Type B pancreatic cell (in vitro differentiated cells): ENCODE measurements at regions not wholly inside any gene's neighbourhood (a gene's known extent, or its start where the extent isn't known, plus 50 kb on each side); places are given as distances from the start of the nearest gene placed in this dataset.
A peak's percentile ranks its signal among the peaks of the same experiment; 100 is the strongest.
"Not testable (repeated sequence)": the region's sequence is repeated elsewhere in the genome, so short reads cannot be mapped to it uniquely, and the experiment has no call there.

ENCODE experiments used
- DNase-seq: peaks from one replicate; pipeline ENCODE4 v3.0.0; 2021; ENCODE audit warnings: mixed read lengths; ENCODE audit not compliant: unreplicated experiment; ENCODE audit errors: extremely low spot score
- H3K27ac Mint-ChIP-seq: 2 replicates; pipeline ENCODE4 v1.8.0; 2021; ENCODE audit warnings: mild to moderate bottlenecking, mixed read lengths
- H3K27me3 Mint-ChIP-seq: 2 replicates; pipeline ENCODE4 v1.8.0; 2021; ENCODE audit warnings: mixed read lengths
- H3K36me3 Mint-ChIP-seq: 2 replicates; pipeline ENCODE4 v1.8.0; 2021; ENCODE audit warnings: mixed read lengths
- H3K4me1 Mint-ChIP-seq: one replicate; pipeline ENCODE4 v1.8.0; 2021; ENCODE audit warnings: mixed read lengths; ENCODE audit not compliant: unreplicated experiment
- H3K4me3 Mint-ChIP-seq: 2 replicates; pipeline ENCODE4 v1.8.0; 2021; ENCODE audit warnings: mild to moderate bottlenecking, mixed read lengths
- H3K9me3 Mint-ChIP-seq: 2 replicates; pipeline ENCODE4 v1.8.0; 2021; ENCODE audit warnings: mixed read lengths
- TF ChIP-seq, protein P1 (sequence below): fragments of 200-600 bp; sonication (generic); conservative IDR thresholded peaks from 2 replicates; pipeline ENCODE4 v1.5.0; 2021; ENCODE audit warnings: antibody characterized with exemption, mild to moderate bottlenecking

DNA sequence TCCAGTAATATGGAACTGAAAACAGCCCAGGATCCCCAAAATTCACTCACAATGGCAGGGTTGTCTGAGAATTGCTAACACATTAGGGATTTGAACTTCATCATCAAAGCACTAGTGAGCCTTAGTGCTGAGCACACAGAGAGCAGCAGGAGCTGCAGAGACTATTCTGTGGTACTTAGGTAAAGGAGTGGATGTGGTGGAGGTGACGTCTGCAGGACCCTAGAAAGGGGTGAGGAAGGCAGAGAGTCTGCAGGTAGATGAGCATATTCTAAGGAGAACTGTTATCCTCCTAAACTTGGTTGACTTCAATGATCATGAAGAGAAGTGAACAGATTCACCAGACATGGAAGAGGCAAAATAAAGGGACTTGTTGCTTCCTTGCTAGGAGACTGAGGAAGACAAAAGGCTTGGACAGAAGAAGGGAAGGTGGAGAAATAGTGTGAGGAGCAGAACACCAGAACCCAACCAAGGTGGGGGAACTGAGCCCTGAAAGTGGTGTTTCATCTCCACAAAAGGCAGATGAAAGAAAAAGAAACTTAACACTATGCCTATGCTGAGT lies 1164.0 kb downstream of the TMEM121 start:
- H3K27ac Mint-ChIP-seq, result no peak overlapping the region
- no peaks in the 10 kb centered on the region for H3K27me3 Mint-ChIP-seq
- DNase-seq, result no peak
- no peaks in the 10 kb centered on the region for H3K4me1 Mint-ChIP-seq
- H3K36me3 Mint-ChIP-seq, result no peaks in the 10 kb centered on the region
- no peak overlapping the region for H3K4me3 Mint-ChIP-seq
- TF ChIP-seq, protein P1, sequence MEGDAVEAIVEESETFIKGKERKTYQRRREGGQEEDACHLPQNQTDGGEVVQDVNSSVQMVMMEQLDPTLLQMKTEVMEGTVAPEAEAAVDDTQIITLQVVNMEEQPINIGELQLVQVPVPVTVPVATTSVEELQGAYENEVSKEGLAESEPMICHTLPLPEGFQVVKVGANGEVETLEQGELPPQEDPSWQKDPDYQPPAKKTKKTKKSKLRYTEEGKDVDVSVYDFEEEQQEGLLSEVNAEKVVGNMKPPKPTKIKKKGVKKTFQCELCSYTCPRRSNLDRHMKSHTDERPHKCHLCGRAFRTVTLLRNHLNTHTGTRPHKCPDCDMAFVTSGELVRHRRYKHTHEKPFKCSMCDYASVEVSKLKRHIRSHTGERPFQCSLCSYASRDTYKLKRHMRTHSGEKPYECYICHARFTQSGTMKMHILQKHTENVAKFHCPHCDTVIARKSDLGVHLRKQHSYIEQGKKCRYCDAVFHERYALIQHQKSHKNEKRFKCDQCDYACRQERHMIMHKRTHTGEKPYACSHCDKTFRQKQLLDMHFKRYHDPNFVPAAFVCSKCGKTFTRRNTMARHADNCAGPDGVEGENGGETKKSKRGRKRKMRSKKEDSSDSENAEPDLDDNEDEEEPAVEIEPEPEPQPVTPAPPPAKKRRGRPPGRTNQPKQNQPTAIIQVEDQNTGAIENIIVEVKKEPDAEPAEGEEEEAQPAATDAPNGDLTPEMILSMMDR, result no peak
- H3K9me3 Mint-ChIP-seq, result peaks cover 8% of the 10 kb centered on the region

DNA sequence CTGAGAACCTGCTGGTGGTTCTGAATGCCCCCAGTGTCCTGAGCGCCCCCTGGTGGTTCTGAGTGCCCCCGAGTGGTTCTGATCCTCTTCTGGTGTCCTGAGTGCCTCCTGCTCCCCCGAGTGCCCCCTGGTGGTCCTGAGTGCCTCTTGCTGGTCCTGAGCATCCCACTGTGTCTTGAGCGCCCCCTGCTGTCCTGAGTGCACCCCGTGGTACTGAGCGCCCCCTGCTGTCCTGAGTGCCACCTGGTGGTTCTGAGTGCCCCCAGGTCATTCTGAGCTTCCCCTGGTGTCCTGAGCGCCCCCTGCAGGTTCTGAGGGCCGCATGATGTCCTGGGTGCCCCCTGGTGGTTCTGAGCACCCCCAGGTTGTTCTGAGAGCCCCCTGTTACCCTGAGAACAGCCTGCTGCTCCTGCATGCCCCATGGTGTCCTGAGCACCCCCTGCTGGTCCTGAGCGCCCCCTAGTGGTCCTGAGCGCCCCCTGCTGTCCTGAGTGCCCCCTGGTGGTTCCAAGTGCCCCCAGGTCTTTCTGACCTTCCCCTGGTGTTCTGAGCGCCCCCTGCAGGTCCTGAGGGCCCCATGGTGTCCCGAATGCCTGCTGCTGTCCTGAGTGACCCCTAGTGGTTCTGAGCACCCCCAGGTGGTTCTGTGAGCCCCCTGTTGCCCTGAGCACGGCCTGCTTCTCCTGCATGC lies 1165.4 kb downstream of the TMEM121 start:
- DNase-seq, result peak; percentile 71
- no peak overlapping the region for H3K27ac Mint-ChIP-seq
- TF ChIP-seq, protein P1, result peak; percentile 25
- no peaks in the 10 kb centered on the region for H3K27me3 Mint-ChIP-seq
- H3K4me1 Mint-ChIP-seq, result no peaks in the 10 kb centered on the region
- peaks cover 8% of the 10 kb centered on the region for H3K9me3 Mint-ChIP-seq
- no peak overlapping the region for H3K4me3 Mint-ChIP-seq
- H3K36me3 Mint-ChIP-seq, result no peaks in the 10 kb centered on the region

DNA sequence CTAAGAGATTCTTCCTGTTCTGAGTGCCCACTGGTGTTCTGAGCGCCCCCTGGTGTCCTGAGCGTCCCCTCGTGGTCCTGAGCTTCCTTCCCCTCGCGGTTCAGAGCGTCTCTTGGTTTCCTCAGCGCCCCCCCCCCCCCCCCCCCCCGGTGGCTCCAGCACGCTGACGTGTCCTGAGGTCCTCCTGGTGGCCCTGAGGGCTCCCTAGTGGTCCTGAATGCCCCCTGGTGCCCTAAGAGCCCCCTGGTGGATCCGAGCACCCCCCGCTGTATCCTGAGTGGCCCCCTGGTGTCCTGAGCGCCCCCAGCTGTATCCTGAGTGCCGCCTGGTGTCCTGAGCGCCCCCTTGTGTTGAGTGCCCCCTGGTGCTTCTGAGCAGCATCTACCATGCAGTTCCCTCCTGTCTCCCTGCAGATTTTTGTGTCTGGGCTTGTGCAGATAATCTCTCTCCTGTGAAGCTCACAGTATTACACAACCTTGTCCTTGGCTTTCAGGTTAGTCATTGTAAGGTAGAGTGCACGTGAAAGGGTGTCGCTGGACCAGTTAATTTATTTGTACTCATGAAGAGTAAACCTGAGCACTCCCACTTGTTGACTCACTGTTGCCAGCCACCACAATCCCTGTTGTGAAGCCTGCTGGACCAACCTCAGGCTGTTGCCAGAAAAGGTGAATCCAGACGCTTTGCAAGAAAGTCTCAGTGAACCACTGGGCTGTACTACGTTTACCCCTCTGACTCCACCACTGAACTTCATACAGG lies 1168.4 kb downstream of the TMEM121 start:
- Mint-ChIP-seq H3K4me3 (no peak overlapping the region), H3K27me3 (no peaks in the 10 kb centered on the region), H3K9me3 (peaks cover 8% of the 10 kb centered on the region), H3K36me3 (no peaks in the 10 kb centered on the region), H3K27ac (no peak overlapping the region), H3K4me1 (no peaks in the 10 kb centered on the region)
- DNase-seq, result no peak
- TF ChIP-seq, protein P1, result no peak

DNA sequence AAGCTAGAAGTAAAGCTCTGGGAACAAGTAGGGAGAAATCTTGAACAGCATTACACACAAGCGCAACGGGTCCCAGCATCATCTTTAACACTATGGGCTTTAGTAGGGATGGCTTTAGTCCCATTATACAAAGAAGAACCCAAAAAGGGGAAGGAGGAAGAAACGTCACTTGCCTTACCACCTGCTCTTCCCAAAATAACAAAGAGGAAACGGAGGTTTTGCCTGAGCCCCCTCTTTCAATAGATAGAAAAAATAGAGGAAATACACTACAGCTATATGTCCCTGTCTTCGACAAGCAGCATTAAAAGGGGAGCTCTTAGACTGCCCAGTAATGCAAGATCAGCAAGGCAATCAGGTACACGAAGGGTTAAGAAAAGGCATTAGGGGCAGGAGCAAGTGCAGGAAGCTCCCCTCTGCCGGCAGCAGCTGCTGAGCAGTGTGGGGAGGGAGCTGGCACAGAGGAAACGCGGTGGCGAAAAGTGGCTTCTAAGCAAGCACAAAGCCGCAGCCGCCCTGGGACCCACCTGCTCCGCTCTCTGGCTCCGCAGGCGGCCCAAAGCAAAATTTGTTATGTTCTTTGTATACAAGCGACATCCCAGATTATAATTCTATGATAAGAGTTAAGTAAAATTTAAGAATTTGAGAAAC lies 1172.4 kb downstream of the TMEM121 start:
- H3K4me3 Mint-ChIP-seq, H3K27ac Mint-ChIP-seq, H3K4me1 Mint-ChIP-seq, H3K27me3 Mint-ChIP-seq, H3K36me3 Mint-ChIP-seq, H3K9me3 Mint-ChIP-seq, DNase-seq: not testable (repeated sequence)

DNA sequence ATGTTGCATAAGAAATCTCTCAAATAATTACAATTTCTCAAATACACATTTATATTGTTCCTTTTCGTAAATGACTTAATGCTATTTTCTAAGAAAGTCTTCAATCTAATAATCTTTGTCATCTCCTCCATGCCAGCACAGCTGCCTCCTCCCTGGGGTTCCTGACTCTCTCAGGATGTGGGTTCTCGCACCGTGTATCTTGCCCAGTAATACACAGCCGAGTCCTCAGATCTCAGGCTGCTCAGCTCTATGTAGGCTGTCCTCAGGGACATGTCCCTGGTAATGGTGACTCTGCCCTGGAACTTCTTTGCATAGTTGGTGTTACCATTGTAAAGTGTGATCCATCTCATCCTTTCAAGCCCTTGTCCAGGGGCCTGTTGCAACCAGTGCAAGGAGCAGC lies 1177.3 kb downstream of the TMEM121 start:
- H3K9me3 Mint-ChIP-seq, H3K4me3 Mint-ChIP-seq, H3K36me3 Mint-ChIP-seq, H3K4me1 Mint-ChIP-seq, DNase-seq, H3K27me3 Mint-ChIP-seq, H3K27ac Mint-ChIP-seq: not testable (repeated sequence)

DNA sequence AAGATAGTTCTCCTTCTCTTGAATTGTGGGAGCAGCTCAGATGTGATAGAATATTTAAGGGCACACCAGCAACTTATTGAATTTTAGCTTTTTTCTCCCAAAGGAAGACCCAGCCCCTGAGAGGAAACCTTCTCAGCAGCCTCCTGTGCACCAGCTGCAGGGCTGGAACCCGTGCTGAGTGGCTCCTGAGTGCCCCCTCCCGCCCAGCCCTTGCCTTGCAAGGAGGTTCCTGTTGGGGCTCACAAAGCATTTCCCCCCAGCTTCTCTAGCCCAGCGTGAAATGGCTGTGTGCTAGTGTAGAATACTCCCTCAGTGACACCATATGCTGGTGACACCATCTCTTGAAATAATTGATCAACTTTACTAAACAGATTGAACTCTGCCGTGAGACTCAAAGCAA lies 1180.1 kb downstream of the TMEM121 start:
- H3K27me3 Mint-ChIP-seq, H3K9me3 Mint-ChIP-seq, DNase-seq, H3K36me3 Mint-ChIP-seq, H3K4me1 Mint-ChIP-seq, H3K27ac Mint-ChIP-seq, H3K4me3 Mint-ChIP-seq: not testable (repeated sequence)

DNA sequence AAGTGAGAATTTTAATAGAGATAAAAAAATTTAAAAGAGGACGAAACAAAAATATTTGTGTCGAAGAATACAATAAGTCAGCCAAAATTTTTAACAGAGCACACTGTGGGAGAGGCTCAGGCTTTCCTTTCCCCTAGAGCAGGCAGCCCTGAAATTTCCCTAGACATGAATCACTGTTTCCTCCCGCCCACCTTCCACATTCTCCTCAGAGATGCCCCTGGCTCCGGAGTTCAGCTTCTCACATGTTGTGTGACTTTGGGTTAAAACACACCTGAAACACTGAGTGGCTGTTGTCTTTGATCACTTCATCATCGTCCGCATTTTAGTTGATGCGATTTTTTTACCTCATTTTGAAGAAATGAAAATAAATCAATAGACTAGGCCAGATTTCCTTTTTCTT lies 1183.8 kb downstream of the TMEM121 start:
- H3K27ac Mint-ChIP-seq, H3K9me3 Mint-ChIP-seq, H3K27me3 Mint-ChIP-seq, H3K4me3 Mint-ChIP-seq, H3K4me1 Mint-ChIP-seq, H3K36me3 Mint-ChIP-seq, DNase-seq: not testable (repeated sequence)

DNA sequence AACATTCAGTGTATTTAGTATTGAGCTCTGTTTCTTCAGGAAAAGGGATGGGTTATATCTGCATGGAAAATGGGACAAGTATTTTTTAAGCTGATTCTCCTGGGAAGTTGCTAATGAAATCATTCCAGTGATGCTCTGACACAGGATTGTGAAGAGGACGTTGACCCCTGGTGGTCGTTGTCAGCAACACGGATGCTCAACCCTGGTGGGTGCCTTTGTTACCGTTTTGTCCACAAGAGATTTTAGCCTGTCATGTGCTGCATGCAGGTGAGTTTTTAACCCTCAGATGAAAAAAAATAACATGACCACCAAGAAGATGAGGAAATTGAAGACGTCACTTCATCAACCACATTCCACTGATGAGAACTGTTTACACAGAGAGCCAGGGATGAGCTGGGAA lies 1186.1 kb downstream of the TMEM121 start:
- not testable (repeated sequence) for H3K4me3 Mint-ChIP-seq, H3K4me1 Mint-ChIP-seq, DNase-seq, H3K27ac Mint-ChIP-seq, H3K36me3 Mint-ChIP-seq, H3K27me3 Mint-ChIP-seq, H3K9me3 Mint-ChIP-seq

DNA sequence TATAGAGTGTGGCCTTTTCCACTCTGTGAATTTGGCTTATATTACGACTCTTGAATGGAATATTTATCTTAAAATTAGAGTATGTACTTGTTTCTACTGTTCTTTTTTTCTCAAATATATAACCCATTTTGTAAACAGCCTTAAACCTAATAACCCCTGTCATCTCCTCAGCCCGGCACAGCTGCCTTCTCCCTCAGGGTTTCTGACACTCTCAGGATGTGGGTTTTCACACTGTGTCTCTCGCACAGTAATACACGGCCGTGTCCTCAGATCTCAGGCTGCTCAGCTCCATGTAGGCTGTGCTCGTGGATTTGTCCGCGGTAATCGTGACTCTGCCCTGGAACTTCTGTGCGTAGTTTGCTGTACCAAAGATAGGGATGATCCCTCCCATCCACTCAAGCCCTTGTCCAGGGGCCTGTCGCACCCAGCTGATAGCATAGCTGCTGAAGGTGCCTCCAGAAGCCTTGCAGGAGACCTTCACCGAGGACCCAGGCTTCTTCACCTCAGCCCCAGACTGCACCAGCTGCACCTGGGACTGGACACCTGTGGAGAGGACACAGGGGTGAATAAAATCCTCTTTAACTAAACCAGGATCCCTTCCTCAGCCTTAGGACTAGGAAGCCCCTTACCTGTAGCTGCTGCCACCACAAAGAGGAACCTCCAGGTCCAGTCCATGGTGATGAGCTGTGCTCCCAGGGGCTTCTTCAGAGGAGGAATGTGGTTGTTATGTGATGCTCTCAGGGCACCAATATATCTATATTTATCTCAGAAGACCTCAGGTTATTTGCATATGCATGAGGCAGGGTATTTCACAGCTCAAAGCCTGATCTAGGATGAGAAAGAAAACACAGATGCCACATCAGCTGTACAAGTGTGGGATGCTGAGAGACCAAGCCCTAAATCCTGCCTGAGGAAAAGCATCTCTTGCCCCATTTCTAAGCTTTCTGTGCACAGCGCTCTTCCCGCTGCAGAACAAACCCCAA lies 1188.4 kb downstream of the TMEM121 start:
- not testable (repeated sequence) for H3K27me3 Mint-ChIP-seq, H3K9me3 Mint-ChIP-seq, H3K36me3 Mint-ChIP-seq, H3K27ac Mint-ChIP-seq, DNase-seq, H3K4me1 Mint-ChIP-seq, H3K4me3 Mint-ChIP-seq

DNA sequence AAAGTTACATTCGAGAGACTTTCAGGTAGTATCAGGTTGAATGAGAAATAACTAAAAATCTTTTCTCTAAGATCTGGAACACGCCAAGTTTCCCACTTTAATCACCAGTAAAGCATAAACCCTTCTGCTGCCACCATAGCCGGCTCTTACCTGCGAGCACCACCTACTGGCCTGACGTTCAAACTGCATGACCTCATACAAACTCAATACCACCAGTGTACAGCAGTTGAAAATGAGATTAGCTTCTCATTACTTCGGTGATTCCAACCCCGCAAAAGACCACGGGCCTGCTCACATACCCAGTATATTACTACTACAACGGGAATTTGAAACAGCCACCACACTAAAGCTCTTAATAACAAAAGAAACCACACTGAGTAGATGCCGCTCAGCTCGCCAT lies 1191.2 kb downstream of the TMEM121 start:
- not testable (repeated sequence) for H3K4me3 Mint-ChIP-seq, H3K9me3 Mint-ChIP-seq, H3K27me3 Mint-ChIP-seq, H3K4me1 Mint-ChIP-seq, H3K27ac Mint-ChIP-seq, DNase-seq, H3K36me3 Mint-ChIP-seq
